A673 (cell line): ENCODE measurements at regions not wholly inside any gene's neighbourhood (a gene's known extent, or its start where the extent isn't known, plus 50 kb on each side); places are given as distances from the start of the nearest gene placed in this dataset.

Experiments
- BruUV-seq: library from RNA; stranded (reverse); fragments of 400-500 nt; replicated peaks from 2 replicates; lab custom pipeline; 2021; lab: Mats Ljungman, UMichigan
- CTCF ChIA-PET: fragments of 300-600 bp; sonication (Branson Sonifier 250); formaldehyde crosslinking; loops from one replicate; lab custom pipeline; 2022; ENCODE audit warnings: antibody characterized with exemption; lab: Charles Lee
- POLR2A ChIA-PET: fragments of 300-600 bp; sonication (Branson Sonifier 250); formaldehyde crosslinking; loops from one replicate; lab custom pipeline; 2022; ENCODE audit warnings: antibody characterized with exemption; ENCODE audit not compliant: low non-redundant PET; lab: Charles Lee
- DNase-seq: peaks from one replicate; pipeline ENCODE4 v3.0.0-alpha.2; 2015; ENCODE audit warnings: low spot score
- H3K27ac ChIP-seq: fragments of 200-600 bp; sonication (generic); 2 replicates; pipeline ENCODE4 v1.5.1; 2016; ENCODE audit warnings: mixed run types, low read depth, mild to moderate bottlenecking, mixed read lengths, antibody characterized with exemption, low read length; ENCODE audit not compliant: poor library complexity, severe bottlenecking
- H3K27me3 ChIP-seq: fragments of 200-600 bp; sonication (generic); replicated peaks from 2 replicates; pipeline ENCODE4 v1.6.1; 2017; ENCODE audit warnings: mixed run types, low read depth, mild to moderate bottlenecking, mixed read lengths, antibody characterized with exemption, low read length; ENCODE audit not compliant: insufficient read depth, poor library complexity
- H3K36me3 ChIP-seq: fragments of 200-600 bp; sonication (generic); 2 replicates; pipeline ENCODE4 v1.6.1; 2016; ENCODE audit warnings: mixed run types, mild to moderate bottlenecking, mixed read lengths, antibody characterized with exemption, low read length; ENCODE audit not compliant: insufficient read depth, poor library complexity, severe bottlenecking
- H3K4me1 ChIP-seq: fragments of 200-600 bp; sonication (generic); 2 replicates; pipeline ENCODE4 v1.6.1; 2017; ENCODE audit warnings: mixed run types, mild to moderate bottlenecking, mixed read lengths, antibody characterized with exemption, low read length; ENCODE audit not compliant: insufficient read depth, poor library complexity, severe bottlenecking
- H3K4me3 ChIP-seq: fragments of 200-600 bp; sonication (generic); 2 replicates; pipeline ENCODE4 v1.5.1; 2016; ENCODE audit warnings: low read depth, mixed run types, mild to moderate bottlenecking, mixed read lengths, low read length; ENCODE audit not compliant: poor library complexity, severe bottlenecking
- H3K9me3 ChIP-seq: fragments of 200-600 bp; sonication (generic); 2 replicates; pipeline ENCODE4 v1.6.1; 2016; ENCODE audit warnings: mixed run types, low read depth, mild to moderate bottlenecking, mixed read lengths, antibody characterized with exemption, low read length; ENCODE audit not compliant: poor library complexity, severe bottlenecking
- EZH2 ChIP-seq: fragments of 200-600 bp; sonication (generic); IDR thresholded peaks from 2 replicates; pipeline ENCODE4 v1.6.1; 2017; ENCODE audit warnings: borderline replicate concordance, low read depth, mild to moderate bottlenecking, mixed read lengths, antibody characterized with exemption, low read length; ENCODE audit not compliant: poor library complexity, severe bottlenecking
- intact Hi-C: fragments of 100-400 bp; cut with micrococcal nuclease; formaldehyde crosslinking; loops from one replicate; pipeline ENCODE4 v1.10.0; 2022; ENCODE audit not compliant: unreplicated experiment
- TF ChIP-seq, protein P1 (sequence below): fragments of 300-800, 200-600 bp; sonication (generic); conservative IDR thresholded peaks from 2 replicates; pipeline ENCODE4 v1.5.1; 2017; ENCODE audit warnings: low read depth, mild to moderate bottlenecking, antibody characterized with exemption, low read length, moderate library complexity, mixed read lengths

DNA sequence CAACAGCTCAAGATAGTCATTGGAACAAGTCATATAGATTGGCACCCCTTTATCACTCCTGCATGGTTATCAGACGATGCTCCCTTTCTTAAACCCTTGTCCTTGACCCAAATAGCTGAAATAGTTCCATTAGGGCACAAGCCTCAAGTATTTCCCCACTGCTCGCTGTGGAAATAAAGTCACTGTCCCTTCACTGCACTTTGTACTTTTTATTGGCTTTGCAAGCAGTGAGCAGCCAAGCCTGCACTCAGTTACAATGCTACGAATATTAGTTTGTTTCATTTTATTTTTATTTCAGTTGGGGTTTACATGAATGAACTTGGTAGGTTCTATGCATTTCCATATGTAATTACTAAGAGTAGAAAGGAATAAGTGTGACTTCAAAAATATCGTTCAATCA, 1176.4 kb downstream of the BRINP3 start:
- no peaks in the 10 kb centered on the region for H3K9me3 ChIP-seq
- TF ChIP-seq, protein P1, sequence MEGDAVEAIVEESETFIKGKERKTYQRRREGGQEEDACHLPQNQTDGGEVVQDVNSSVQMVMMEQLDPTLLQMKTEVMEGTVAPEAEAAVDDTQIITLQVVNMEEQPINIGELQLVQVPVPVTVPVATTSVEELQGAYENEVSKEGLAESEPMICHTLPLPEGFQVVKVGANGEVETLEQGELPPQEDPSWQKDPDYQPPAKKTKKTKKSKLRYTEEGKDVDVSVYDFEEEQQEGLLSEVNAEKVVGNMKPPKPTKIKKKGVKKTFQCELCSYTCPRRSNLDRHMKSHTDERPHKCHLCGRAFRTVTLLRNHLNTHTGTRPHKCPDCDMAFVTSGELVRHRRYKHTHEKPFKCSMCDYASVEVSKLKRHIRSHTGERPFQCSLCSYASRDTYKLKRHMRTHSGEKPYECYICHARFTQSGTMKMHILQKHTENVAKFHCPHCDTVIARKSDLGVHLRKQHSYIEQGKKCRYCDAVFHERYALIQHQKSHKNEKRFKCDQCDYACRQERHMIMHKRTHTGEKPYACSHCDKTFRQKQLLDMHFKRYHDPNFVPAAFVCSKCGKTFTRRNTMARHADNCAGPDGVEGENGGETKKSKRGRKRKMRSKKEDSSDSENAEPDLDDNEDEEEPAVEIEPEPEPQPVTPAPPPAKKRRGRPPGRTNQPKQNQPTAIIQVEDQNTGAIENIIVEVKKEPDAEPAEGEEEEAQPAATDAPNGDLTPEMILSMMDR: no peak
- no peak for TF ChIP-seq EZH2
- intact Hi-C loops: no loop called here
- ChIA-PET POLR2A (no interaction called here), CTCF (no interaction called here)
- H3K27ac ChIP-seq: no peak overlapping the region
- no TSS peak for BruUV-seq
- H3K4me3 ChIP-seq: no peak overlapping the region
- DNase-seq: no peak
- no peaks in the 10 kb centered on the region for H3K27me3 ChIP-seq
- H3K36me3 ChIP-seq: no peaks in the 10 kb centered on the region
- no peaks in the 10 kb centered on the region for H3K4me1 ChIP-seq

DNA sequence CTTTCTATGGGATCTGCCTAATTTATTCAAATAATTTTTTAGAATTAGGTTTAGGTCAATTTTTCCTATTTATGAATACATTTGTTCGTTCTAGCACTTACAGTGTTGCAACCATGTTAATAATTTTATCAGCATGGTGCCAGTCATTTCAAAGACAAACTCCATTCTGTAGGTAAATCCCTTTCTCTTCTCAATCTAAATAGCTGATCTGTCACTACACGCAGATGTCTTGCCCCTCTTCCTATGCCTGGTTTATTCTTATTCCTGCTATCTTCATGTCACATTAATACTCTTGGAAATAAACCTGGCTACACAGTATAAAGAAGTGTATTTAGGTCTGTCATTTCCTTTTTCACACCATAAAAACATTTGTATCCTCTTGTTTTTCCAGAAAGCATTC, 1172.4 kb downstream of the BRINP3 start:
- no peak overlapping the region for H3K27ac ChIP-seq
- no peak overlapping the region for H3K4me3 ChIP-seq
- H3K27me3 ChIP-seq: no peaks in the 10 kb centered on the region
- no TSS peak for BruUV-seq
- TF ChIP-seq, protein P1: no peak
- no peak for TF ChIP-seq EZH2
- DNase-seq: no peak
- intact Hi-C loops: no loop called here
- H3K4me1 ChIP-seq: no peaks in the 10 kb centered on the region
- no peaks in the 10 kb centered on the region for H3K36me3 ChIP-seq
- CTCF ChIA-PET: no interaction called here
- H3K9me3 ChIP-seq: no peaks in the 10 kb centered on the region
- POLR2A ChIA-PET: no interaction called here

DNA sequence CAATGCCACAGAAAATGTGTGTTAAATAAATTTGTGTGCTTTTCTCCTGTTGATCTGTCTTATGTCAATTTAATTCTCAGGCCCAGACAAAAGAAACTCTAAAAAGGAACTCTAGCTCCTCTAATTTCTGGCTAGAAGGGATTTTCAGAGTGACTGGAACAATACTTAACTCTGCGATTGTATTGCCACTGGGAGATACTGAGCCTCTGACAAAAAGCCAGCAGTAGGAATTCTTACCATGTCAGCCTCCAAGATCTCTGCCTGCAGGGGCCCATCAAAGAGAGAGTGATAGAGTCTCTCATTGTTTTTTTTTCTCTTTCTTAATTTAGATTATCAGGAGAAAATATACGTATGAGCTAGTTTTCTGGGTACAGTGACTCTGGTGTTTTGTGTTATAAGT, 1165.7 kb downstream of the BRINP3 start:
- ChIA-PET POLR2A (no interaction called here), CTCF (no interaction called here)
- Histone ChIP-seq H3K27ac (no peak overlapping the region), H3K4me3 (no peak overlapping the region), H3K4me1 (no peaks in the 10 kb centered on the region), H3K9me3 (no peaks in the 10 kb centered on the region), H3K36me3 (no peaks in the 10 kb centered on the region), H3K27me3 (no peaks in the 10 kb centered on the region)
- BruUV-seq: no TSS peak
- TF ChIP-seq EZH2: no peak
- TF ChIP-seq, protein P1: no peak
- intact Hi-C loops: no loop called here
- no peak for DNase-seq
